GM12865 (cell line): ENCODE measurements at regions not wholly inside any gene's neighbourhood (a gene's known extent, or its start where the extent isn't known, plus 50 kb on each side); places are given as distances from the start of the nearest gene placed in this dataset.

ENCODE experiments used
- DNase-seq: peaks from one replicate; pipeline ENCODE4 v3.0.0; 2010; ENCODE audit warnings: low read depth
- H3K4me3 ChIP-seq: 2 replicates; pipeline ENCODE4 v1.5.1; 2011; ENCODE audit warnings: mild to moderate bottlenecking, low read depth, low read length, control low read depth
- CTCF ChIP-seq: IDR thresholded peaks from 2 replicates; pipeline ENCODE4 v1.5.1; 2011; ENCODE audit warnings: low read length, control low read depth, low read depth, inconsistent platforms; ENCODE audit not compliant: insufficient read depth; ENCODE audit errors: missing control alignments

- DNase-seq: peak; percentile 23
- no peak for TF ChIP-seq CTCF
- no peak overlapping the region for H3K4me3 ChIP-seq
These were observed 773.1 kb upstream of the TBX3 start for GRCh38 chr12:115456946-115457689.

- no peak for TF ChIP-seq CTCF
- no peak for DNase-seq
- H3K4me3 ChIP-seq: no peak overlapping the region
These were observed 771.3 kb upstream of the TBX3 start for GRCh38 chr12:115455268-115455681.

GRCh38 chr12:115452751-115453281 lies 768.8 kb upstream of the TBX3 start:
- TF ChIP-seq CTCF: no peak
- DNase-seq: no peak
- H3K4me3 ChIP-seq: no peak overlapping the region

- H3K4me3 ChIP-seq: peak overlapping the region; percentile 31
- peak; percentile 62 for DNase-seq
- no peak for TF ChIP-seq CTCF
These were observed 768.1 kb upstream of the TBX3 start for GRCh38 chr12:115451780-115452736.

- TF ChIP-seq CTCF: no peak
- no peak for DNase-seq
- peak overlapping the region; percentile 31 for H3K4me3 ChIP-seq
These were observed 767.3 kb upstream of the TBX3 start for GRCh38 chr12:115451151-115451779.

GRCh38 chr12:115450710-115451109 lies 766.7 kb upstream of the TBX3 start:
- no peak overlapping the region for H3K4me3 ChIP-seq
- no peak for DNase-seq
- no peak for TF ChIP-seq CTCF
